Keratinocyte (primary cell): ENCODE measurements at regions not wholly inside any gene's neighbourhood (a gene's known extent, or its start where the extent isn't known, plus 50 kb on each side); places are given as distances from the start of the nearest gene placed in this dataset.
A peak's percentile ranks its signal among the peaks of the same experiment; 100 is the strongest.

Experiments
- DNase-seq: peaks from one replicate; pipeline ENCODE4 v3.0.0-alpha.2; 2011; ENCODE audit warnings: low read depth, missing footprints, low spot score
- FAIRE-seq: peaks from 2 replicates; lab custom pipeline; 2011; peaks lifted over from hg19 to GRCh38; lab: Jason Lieb, UNC
- H2AFZ ChIP-seq: 2 replicates; pipeline ENCODE4 v1.6.0; 2012; ENCODE audit warnings: low read length, control low read depth, inconsistent platforms; ENCODE audit not compliant: control insufficient read depth
- H3K27ac ChIP-seq: 2 replicates; pipeline ENCODE4 v1.5.1; 2011; ENCODE audit warnings: low read length; ENCODE audit not compliant: control insufficient read depth, insufficient read depth
- H3K27me3 ChIP-seq: 3 replicates; pipeline ENCODE4 v1.6.0; 2011; ENCODE audit warnings: low read length; ENCODE audit not compliant: control insufficient read depth, insufficient read depth; ENCODE audit errors: extremely low read depth
- H3K36me3 ChIP-seq, 2 experiments: 2 replicates in 1 of 2; 3 replicates in 1 of 2; pipeline ENCODE4 v1.5.1; 2011; ENCODE audit warnings: low read length in 2 of 2, mild to moderate bottlenecking in 1 of 2; ENCODE audit not compliant: control insufficient read depth in 2 of 2, insufficient read depth in 2 of 2; ENCODE audit errors: extremely low read depth in 1 of 2
- H3K4me1 ChIP-seq: 3 replicates; pipeline ENCODE4 v1.5.1; 2011; ENCODE audit warnings: low read length; ENCODE audit not compliant: control insufficient read depth, insufficient read depth; ENCODE audit errors: extremely low read depth
- H3K4me2 ChIP-seq: 3 replicates; pipeline ENCODE4 v1.6.0; 2011; ENCODE audit warnings: low read depth, low read length; ENCODE audit not compliant: control insufficient read depth, insufficient read depth; ENCODE audit errors: extremely low read depth
- H3K4me3 ChIP-seq, 3 experiments: fragments of 200-600 bp in 1 of 3; sonication (generic) in 1 of 3; 2 replicates in 2 of 3; 3 replicates in 1 of 3; pipeline ENCODE4 v1.5.1; 2011 to 2016; ENCODE audit warnings: low read length in 3 of 3, mild to moderate bottlenecking in 3 of 3, control low read depth in 2 of 3, inconsistent platforms in 1 of 3, low read depth in 1 of 3, mixed read lengths in 1 of 3, mixed run types in 1 of 3, moderate library complexity in 1 of 3; ENCODE audit not compliant: control insufficient read depth in 2 of 3, insufficient read depth in 2 of 3; ENCODE audit errors: extremely low read depth in 1 of 3
- H3K79me2 ChIP-seq: 2 replicates; pipeline ENCODE4 v1.6.0; 2012; ENCODE audit warnings: low read length; ENCODE audit not compliant: control insufficient read depth, insufficient read depth
- H3K9ac ChIP-seq: 3 replicates; pipeline ENCODE4 v1.6.0; 2011; ENCODE audit warnings: low read length; ENCODE audit not compliant: control insufficient read depth, insufficient read depth; ENCODE audit errors: extremely low read depth
- H3K9me1 ChIP-seq: 3 replicates; pipeline ENCODE4 v1.6.0; 2011; ENCODE audit warnings: low read length; ENCODE audit not compliant: control insufficient read depth, insufficient read depth; ENCODE audit errors: extremely low read depth
- H3K9me3 ChIP-seq: 2 replicates; pipeline ENCODE4 v1.5.1; 2012; ENCODE audit warnings: low read depth, low read length; ENCODE audit not compliant: control insufficient read depth
- H4K20me1 ChIP-seq: 3 replicates; pipeline ENCODE4 v1.6.0; 2011; ENCODE audit warnings: low read length; ENCODE audit not compliant: control insufficient read depth, insufficient read depth; ENCODE audit errors: extremely low read depth
- CTCF ChIP-seq, 3 experiments: IDR thresholded peaks in 1 of 3; conservative IDR thresholded peaks in 1 of 3; optimal IDR thresholded peaks in 1 of 3; 2 replicates in 2 of 3; 3 replicates in 1 of 3; pipeline versions ENCODE3 to v1.5.1; 2011; ENCODE audit warnings: low read length in 3 of 3, mild to moderate bottlenecking in 3 of 3, moderate library complexity in 2 of 3, control low read depth in 1 of 3, inconsistent platforms in 1 of 3; ENCODE audit not compliant: insufficient read depth in 2 of 3; ENCODE audit errors: extremely low read depth in 1 of 3
- EZH2 ChIP-seq: IDR thresholded peaks from one replicate; pipeline ENCODE4 v1.6.1; 2012; ENCODE audit warnings: inconsistent platforms, mild to moderate bottlenecking, low read length, moderate library complexity
- dilution Hi-C: fragments of 300-500 bp; cut with MboI; formaldehyde crosslinking; loops from one replicate; pipeline ENCODE4 v1.7.0; 2020; ENCODE audit warnings: low sequenced_read_pairs; ENCODE audit not compliant: extremely low pct_ligation_motif_present

GRCh38 chr14:42353315-42353714, 746.6 kb downstream of the LRFN5 start:
- Histone ChIP-seq H4K20me1 (no peaks in the 10 kb centered on the region), H3K4me2 (no peak overlapping the region), H3K4me3 (no peak overlapping the region), H3K4me1 (no peaks in the 10 kb centered on the region), H3K36me3 (no peaks in the 10 kb centered on the region), H2AFZ (peak overlapping the region; percentile 9), H3K9me3 (no peaks in the 10 kb centered on the region), H3K9me1 (no peaks in the 10 kb centered on the region), H3K27me3 (no peaks in the 10 kb centered on the region), H3K27ac (no peak overlapping the region), H3K79me2 (no peaks in the 10 kb centered on the region), H3K9ac (no peak overlapping the region)
- dilution Hi-C loops: no loop called here
- no peak for TF ChIP-seq EZH2
- no peak for TF ChIP-seq CTCF (optimal IDR thresholded peaks at IDR 0.05 in 1 of 3, IDR thresholded peaks at IDR 0.05 in 1 of 3, conservative IDR thresholded peaks at IDR 0.05 in 1 of 3; ENCODE audit: extremely low read depth in 1 of 3, insufficient read depth in 2 of 3, low read length in 3 of 3)
- DNase-seq (no peak), FAIRE-seq (no peak)

GRCh38 chr14:42335918-42336317, 729.2 kb downstream of the LRFN5 start:
- Histone ChIP-seq H3K4me1 (no peaks in the 10 kb centered on the region), H3K27ac (no peak overlapping the region), H3K4me2 (no peak overlapping the region), H3K36me3 (no peaks in the 10 kb centered on the region), H3K9me3 (no peaks in the 10 kb centered on the region), H3K4me3 (no peak overlapping the region), H4K20me1 (no peaks in the 10 kb centered on the region), H2AFZ (no peak overlapping the region), H3K9ac (no peak overlapping the region), H3K79me2 (no peaks in the 10 kb centered on the region), H3K27me3 (no peaks in the 10 kb centered on the region), H3K9me1 (no peaks in the 10 kb centered on the region)
- FAIRE-seq (no peak), DNase-seq (no peak)
- TF ChIP-seq CTCF (optimal IDR thresholded peaks at IDR 0.05 in 1 of 3, IDR thresholded peaks at IDR 0.05 in 1 of 3, conservative IDR thresholded peaks at IDR 0.05 in 1 of 3; ENCODE audit: extremely low read depth in 1 of 3, insufficient read depth in 2 of 3, low read length in 3 of 3) (no peak), EZH2 (no peak)
- dilution Hi-C loops: no loop called here
